ENCODE measurements at regions not wholly inside any gene's neighbourhood (a gene's known extent, or its start where the extent isn't known, plus 50 kb on each side); places are given as distances from the start of the nearest gene placed in this dataset.

GRCh38 chr6:95478941-95479340 lies 98.4 kb upstream of the MANEA start:
- TF ChIP-seq ZFX (IDR thresholded peaks at IDR 0.05; ENCODE audit: borderline replicate concordance) (no peak), CTCF (IDR thresholded peaks at IDR 0.05) (no peak)
- H3K27ac ChIP-seq: no peak overlapping the region

- no peak overlapping the region for H3K27ac ChIP-seq
- TF ChIP-seq ZFX (IDR thresholded peaks at IDR 0.05; ENCODE audit: borderline replicate concordance): no peak
- TF ChIP-seq CTCF (IDR thresholded peaks at IDR 0.05): no peak
These were observed 89.5 kb upstream of the MANEA start for GRCh38 chr6:95487817-95488216.

- TF ChIP-seq ZFX (IDR thresholded peaks at IDR 0.05; ENCODE audit: borderline replicate concordance) (no peak), CTCF (IDR thresholded peaks at IDR 0.05) (no peak)
- no peak overlapping the region for H3K27ac ChIP-seq
These were observed 88.0 kb upstream of the MANEA start for GRCh38 chr6:95489185-95489863.

GRCh38 chr6:95496769-95497426 lies 80.4 kb upstream of the MANEA start:
- no peak overlapping the region for H3K27ac ChIP-seq
- TF ChIP-seq CTCF (IDR thresholded peaks at IDR 0.05) (no peak), ZFX (IDR thresholded peaks at IDR 0.05; ENCODE audit: borderline replicate concordance) (no peak)

- no peak overlapping the region for H3K27ac ChIP-seq
- TF ChIP-seq ZFX (IDR thresholded peaks at IDR 0.05; ENCODE audit: borderline replicate concordance) (no peak), CTCF (IDR thresholded peaks at IDR 0.05) (no peak)
These were observed 76.1 kb upstream of the MANEA start for GRCh38 chr6:95501032-95501904.

- TF ChIP-seq CTCF (IDR thresholded peaks at IDR 0.05): no peak
- TF ChIP-seq ZFX (IDR thresholded peaks at IDR 0.05; ENCODE audit: borderline replicate concordance): no peak
- H3K27ac ChIP-seq: no peak overlapping the region
These were observed 73.8 kb upstream of the MANEA start for GRCh38 chr6:95503568-95503967.
